HCT116 (cell line): ENCODE measurements at regions not wholly inside any gene's neighbourhood (a gene's known extent, or its start where the extent isn't known, plus 50 kb on each side); places are given as distances from the start of the nearest gene placed in this dataset.

Experiments used
- ATAC-seq: fragments of 200-7000 bp; cut with Tn5 transposase; 2 replicates; pipeline ENCODE4 v1.9.1; 2020; ENCODE audit warnings: mild to moderate bottlenecking, moderate library complexity
- BruUV-seq: library from RNA; stranded (reverse); fragments of 400-500 nt; replicated peaks from 2 replicates; lab custom pipeline; 2021; lab: Mats Ljungman, UMichigan
- CTCF ChIA-PET: fragments of 300-600 bp; sonication (Branson Sonifier 250); formaldehyde crosslinking; loops from one replicate; lab custom pipeline; 2021; ENCODE audit warnings: antibody characterized with exemption; lab: Charles Lee
- POLR2A ChIA-PET: fragments of 300-600, 350-600 bp; sonication (Branson Sonifier 250); formaldehyde crosslinking; loops from one replicate; lab custom pipeline; 2021; ENCODE audit warnings: antibody characterized with exemption; lab: Charles Lee
- RAD21 ChIA-PET, 2 experiments: fragments of 300-600 bp; sonication (Branson Sonifier 250); formaldehyde crosslinking; loops; one replicate each; lab custom pipeline; 2023; ENCODE audit warnings: low total read pairs in 2 of 2; ENCODE audit not compliant: uncharacterized antibody in 2 of 2, unreplicated experiment in 2 of 2, low non-redundant PET in 1 of 2; lab: Charles Lee
- DNase-seq: peaks from one replicate; pipeline ENCODE4 v3.0.0-alpha.2; 2010; ENCODE audit warnings: low read depth, low spot score
- H2AFZ ChIP-seq: fragments of 200-600 bp; shearing (Covaris generic), sonication (generic); 2 replicates; pipeline ENCODE4 v1.6.1; 2017; ENCODE audit warnings: low read depth, mixed run types, mixed read lengths, antibody characterized with exemption, low read length; ENCODE audit not compliant: poor library complexity, severe bottlenecking
- H3K27ac ChIP-seq: 2 replicates; pipeline ENCODE4 v1.5.1; 2012; ENCODE audit warnings: low read depth, low read length
- H3K27me3 ChIP-seq: fragments of 200-600 bp; sonication (generic); 2 replicates; pipeline ENCODE4 v1.6.1; 2016; ENCODE audit warnings: mixed run types, low read length, mixed read lengths; ENCODE audit not compliant: insufficient read depth
- H3K36me3 ChIP-seq, 2 experiments: fragments of 200-500 bp in 1 of 2; fragments of 200-600 bp in 1 of 2; sonication (Bioruptor generic) in 1 of 2; sonication (generic) in 1 of 2; 2 replicates each; pipeline versions ENCODE4 v1.5.1 to v1.6.1; 2014 to 2016; ENCODE audit warnings: low read length in 2 of 2, inconsistent platforms in 1 of 2, mixed read lengths in 1 of 2, mixed run types in 1 of 2; ENCODE audit not compliant: insufficient read depth in 2 of 2, control insufficient read depth in 1 of 2
- H3K4me1 ChIP-seq, 2 experiments: fragments of 200-600 bp in 1 of 2; sonication (generic) in 1 of 2; 2 replicates each; pipeline versions ENCODE4 v1.5.1 to v1.6.1; 2012 to 2017; ENCODE audit warnings: low read length in 2 of 2, inconsistent platforms in 1 of 2, mild to moderate bottlenecking in 1 of 2, mixed read lengths in 1 of 2, mixed run types in 1 of 2, moderate library complexity in 1 of 2; ENCODE audit not compliant: insufficient read depth in 2 of 2, control insufficient read depth in 1 of 2
- H3K4me2 ChIP-seq: fragments of 200-600 bp; sonication (generic); 2 replicates; pipeline ENCODE4 v1.6.1; 2017; ENCODE audit warnings: mixed run types, low read length, mixed read lengths
- H3K4me3 ChIP-seq, 2 experiments: fragments of 200-600 bp in 1 of 2; sonication (generic) in 1 of 2; replicated peaks in 1 of 2; 2 replicates each; pipeline ENCODE4 v1.5.1; 2011 to 2016; ENCODE audit warnings: low read length in 2 of 2, control low read depth in 1 of 2, low read depth in 1 of 2, mild to moderate bottlenecking in 1 of 2, mixed read lengths in 1 of 2, mixed run types in 1 of 2
- H3K79me2 ChIP-seq: fragments of 200-600 bp; sonication (generic); 2 replicates; pipeline ENCODE4 v1.6.1; 2017; ENCODE audit warnings: mild to moderate bottlenecking, mixed run types, low read length, moderate library complexity, mixed read lengths; ENCODE audit not compliant: insufficient read depth
- H3K9ac ChIP-seq: fragments of 200-600 bp; sonication (generic); 2 replicates; pipeline ENCODE4 v1.6.1; 2016; ENCODE audit warnings: low read length, mixed read lengths
- H3K9me2 ChIP-seq: fragments of 200-600 bp; sonication (generic), shearing (Covaris generic); 2 replicates; pipeline ENCODE4 v1.6.1; 2017; ENCODE audit warnings: mixed run types, mild to moderate bottlenecking, moderate library complexity; ENCODE audit not compliant: insufficient read depth
- H3K9me3 ChIP-seq, 2 experiments: fragments of 200-500 bp in 1 of 2; fragments of 200-600 bp in 1 of 2; sonication (Bioruptor generic) in 1 of 2; sonication (generic) in 1 of 2; 2 replicates each; pipeline ENCODE4 v1.6.1; 2014 to 2017; ENCODE audit warnings: low read length in 2 of 2, mixed read lengths in 2 of 2, inconsistent platforms in 1 of 2, low read depth in 1 of 2, mild to moderate bottlenecking in 1 of 2, mixed run types in 1 of 2, moderate library complexity in 1 of 2; ENCODE audit not compliant: control insufficient read depth in 1 of 2, insufficient read depth in 1 of 2
- H4K20me1 ChIP-seq: fragments of 200-600 bp; sonication (generic), shearing (Covaris generic); 2 replicates; pipeline ENCODE4 v1.6.1; 2017; ENCODE audit warnings: mixed run types, mild to moderate bottlenecking, moderate library complexity; ENCODE audit not compliant: insufficient read depth
- CEBPB ChIP-seq: IDR thresholded peaks from 2 replicates; pipeline ENCODE4 v1.6.1; 2012; ENCODE audit warnings: low read depth
- ELF1 ChIP-seq: IDR thresholded peaks from 2 replicates; pipeline ENCODE4 v1.6.1; 2012; ENCODE audit warnings: low read depth, borderline replicate concordance
- EZH2phosphoT487 ChIP-seq: fragments of 200-600 bp; IDR thresholded peaks from 2 replicates; pipeline ENCODE4 v1.6.1; 2018; ENCODE audit warnings: antibody characterized with exemption, borderline replicate concordance
- FOSL1 ChIP-seq: IDR thresholded peaks from 2 replicates; pipeline ENCODE4 v1.6.1; 2012; ENCODE audit warnings: low read depth
- JUND ChIP-seq: IDR thresholded peaks from 2 replicates; pipeline ENCODE4 v1.6.1; 2012
- POLR2A ChIP-seq: IDR thresholded peaks from 2 replicates; pipeline ENCODE4 v1.7.0; 2011; ENCODE audit warnings: borderline replicate concordance; ENCODE audit not compliant: insufficient read depth, insufficient read length; ENCODE audit errors: extremely low read depth
- POLR2AphosphoS5 ChIP-seq: IDR thresholded peaks from 2 replicates; pipeline ENCODE4 v1.6.1; 2011; ENCODE audit warnings: mild to moderate bottlenecking, low read depth, low read length, moderate library complexity
- REST ChIP-seq: IDR thresholded peaks from 2 replicates; pipeline ENCODE4 v1.6.1; 2012; ENCODE audit warnings: low read depth
- SRF ChIP-seq: IDR thresholded peaks from 2 replicates; pipeline ENCODE4 v1.6.1; 2012; ENCODE audit warnings: low read depth
- TCF7L2 ChIP-seq: IDR thresholded peaks from 2 replicates; pipeline ENCODE4 v1.7.0; 2011; ENCODE audit warnings: borderline replicate concordance, inconsistent platforms; ENCODE audit not compliant: insufficient read depth, insufficient read length; ENCODE audit errors: extremely low read depth
- YY1 ChIP-seq: IDR thresholded peaks from 2 replicates; pipeline ENCODE4 v1.6.1; 2011; ENCODE audit warnings: low read length, low read depth, moderate library complexity, mild to moderate bottlenecking; ENCODE audit not compliant: insufficient replicate concordance; ENCODE audit errors: extremely low read depth
- ZNF274 ChIP-seq: fragments of 200-500 bp; sonication (Bioruptor generic); IDR thresholded peaks from 2 replicates; pipeline ENCODE4 v1.6.1; 2014; ENCODE audit warnings: mild to moderate bottlenecking, low read depth, low read length, inconsistent platforms
- intact Hi-C: fragments of 100-400 bp; cut with micrococcal nuclease; formaldehyde crosslinking; loops from 2 replicates; pipeline ENCODE4 v1.10.0; 2022
- TF ChIP-seq, protein P1 (sequence below): IDR thresholded peaks from 2 replicates; pipeline ENCODE4 v1.6.1; 2012
- TF ChIP-seq, protein P2 (sequence below), 3 experiments: fragments of 200-600 bp in 1 of 3; sonication (generic) in 1 of 3; IDR thresholded peaks in 2 of 3; conservative IDR thresholded peaks in 1 of 3; 2 replicates each; pipeline ENCODE4 v1.5.1; 2012 to 2017; ENCODE audit warnings: low read depth in 2 of 3, low read length in 2 of 3, antibody characterized with exemption in 1 of 3, borderline replicate concordance in 1 of 3, control low read depth in 1 of 3, mild to moderate bottlenecking in 1 of 3, mixed read lengths in 1 of 3, mixed run types in 1 of 3, moderate library complexity in 1 of 3; ENCODE audit not compliant: insufficient read depth in 1 of 3

GRCh38 chr2:45285771-45286390, 276.6 kb upstream of the SIX2 start (continued):
- TF ChIP-seq YY1: no peak
- TF ChIP-seq, protein P1, sequence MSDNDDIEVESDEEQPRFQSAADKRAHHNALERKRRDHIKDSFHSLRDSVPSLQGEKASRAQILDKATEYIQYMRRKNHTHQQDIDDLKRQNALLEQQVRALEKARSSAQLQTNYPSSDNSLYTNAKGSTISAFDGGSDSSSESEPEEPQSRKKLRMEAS: no peak
- no peak for TF ChIP-seq ELF1
- TF ChIP-seq JUND: no peak
- no peak for TF ChIP-seq EZH2phosphoT487
- no peak for TF ChIP-seq POLR2AphosphoS5
- TF ChIP-seq REST: no peak
- TF ChIP-seq, all 23 proteins: peak for 0

- intact Hi-C loops: no loop called here
- H2AFZ ChIP-seq: no peak overlapping the region
- ChIA-PET CTCF (no interaction called here), RAD21 (no interaction called here), POLR2A (no interaction called here)
- H3K9me2 ChIP-seq: no peaks in the 10 kb centered on the region
- no peak for ATAC-seq
- no peak for DNase-seq
- no peak overlapping the region for H3K4me2 ChIP-seq
- no peak overlapping the region for H3K4me3 ChIP-seq
- no peaks in the 10 kb centered on the region for H4K20me1 ChIP-seq
- H3K27ac ChIP-seq: no peak overlapping the region
- H3K4me1 ChIP-seq: peaks cover 0 to 15% of the 10 kb centered on the region in 2 experiments; a peak in 1 of 4 replicates
- BruUV-seq: no TSS peak
- no peaks in the 10 kb centered on the region for H3K27me3 ChIP-seq
- no peaks in the 10 kb centered on the region for H3K36me3 ChIP-seq
- no peaks in the 10 kb centered on the region for H3K9me3 ChIP-seq
- no peak overlapping the region for H3K9ac ChIP-seq
- no peaks in the 10 kb centered on the region for H3K79me2 ChIP-seq
- TF ChIP-seq SRF (no peak), TCF7L2 (no peak), FOSL1 (no peak), CEBPB (no peak), ZNF274 (no peak), EZH2phosphoT487 (no peak), POLR2A (no peak), JUND (no peak), REST (no peak)
- TF ChIP-seq, protein P2, sequence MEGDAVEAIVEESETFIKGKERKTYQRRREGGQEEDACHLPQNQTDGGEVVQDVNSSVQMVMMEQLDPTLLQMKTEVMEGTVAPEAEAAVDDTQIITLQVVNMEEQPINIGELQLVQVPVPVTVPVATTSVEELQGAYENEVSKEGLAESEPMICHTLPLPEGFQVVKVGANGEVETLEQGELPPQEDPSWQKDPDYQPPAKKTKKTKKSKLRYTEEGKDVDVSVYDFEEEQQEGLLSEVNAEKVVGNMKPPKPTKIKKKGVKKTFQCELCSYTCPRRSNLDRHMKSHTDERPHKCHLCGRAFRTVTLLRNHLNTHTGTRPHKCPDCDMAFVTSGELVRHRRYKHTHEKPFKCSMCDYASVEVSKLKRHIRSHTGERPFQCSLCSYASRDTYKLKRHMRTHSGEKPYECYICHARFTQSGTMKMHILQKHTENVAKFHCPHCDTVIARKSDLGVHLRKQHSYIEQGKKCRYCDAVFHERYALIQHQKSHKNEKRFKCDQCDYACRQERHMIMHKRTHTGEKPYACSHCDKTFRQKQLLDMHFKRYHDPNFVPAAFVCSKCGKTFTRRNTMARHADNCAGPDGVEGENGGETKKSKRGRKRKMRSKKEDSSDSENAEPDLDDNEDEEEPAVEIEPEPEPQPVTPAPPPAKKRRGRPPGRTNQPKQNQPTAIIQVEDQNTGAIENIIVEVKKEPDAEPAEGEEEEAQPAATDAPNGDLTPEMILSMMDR (IDR thresholded peaks at IDR 0.05 in 2 of 3, conservative IDR thresholded peaks at IDR 0.05 in 1 of 3; ENCODE audit: borderline replicate concordance in 1 of 3, insufficient read depth in 1 of 3, low read depth in 2 of 3, low read length in 2 of 3): no peak
- TF ChIP-seq, protein P1: no peak
Observed at GRCh38 chr2:45285311-45285710, 276.1 kb upstream of the SIX2 start.
